ENCODE measurements at regions not wholly inside any gene's neighbourhood (a gene's known extent, or its start where the extent isn't known, plus 50 kb on each side); places are given as distances from the start of the nearest gene placed in this dataset.
A peak's percentile ranks its signal among the peaks of the same experiment; 100 is the strongest.
"Not testable (repeated sequence)": the region's sequence is repeated elsewhere in the genome, so short reads cannot be mapped to it uniquely, and the experiment has no call there.

- DNase-seq = peak; percentile 71
Measured at GRCh38 chr20:22691369-22692118, 107.2 kb upstream of the FOXA2 start.

GRCh38 chr20:22692119-22692475 lies 107.7 kb upstream of the FOXA2 start:
- no peak for DNase-seq

- not testable (repeated sequence) for DNase-seq
Measured at GRCh38 chr20:22692620-22693019, 108.2 kb upstream of the FOXA2 start.

GRCh38 chr20:22696759-22697158 lies 112.4 kb upstream of the FOXA2 start:
- no peak for DNase-seq

- no peak for DNase-seq
Measured at GRCh38 chr20:22698259-22698842, 114.0 kb upstream of the FOXA2 start.

DNA sequence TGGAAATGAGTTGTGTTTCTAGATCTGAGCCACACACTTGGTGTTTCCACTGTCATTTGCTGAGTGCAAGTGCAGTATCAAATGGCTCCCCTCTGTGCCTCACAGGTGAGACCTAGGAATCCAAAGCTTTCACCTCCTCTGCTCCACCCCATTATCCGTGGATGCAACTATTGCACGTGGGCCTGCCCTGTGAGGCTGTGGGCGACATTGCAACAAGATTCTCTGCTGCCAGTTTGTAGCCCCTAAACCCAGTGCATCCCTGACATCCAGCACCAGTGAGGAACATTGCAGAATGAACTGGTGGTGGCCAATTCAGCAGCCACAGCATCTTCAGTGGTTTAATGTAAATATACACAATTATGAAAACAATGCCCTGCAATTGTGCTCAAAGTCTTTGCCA lies 115.0 kb upstream of the FOXA2 start:
- no peak for DNase-seq

- DNase-seq = peak; percentile 79
Measured at GRCh38 chr20:22700367-22700766, 116.0 kb upstream of the FOXA2 start.

- DNase-seq = no peak
Measured at GRCh38 chr20:22701679-22702308, 117.4 kb upstream of the FOXA2 start.

DNA sequence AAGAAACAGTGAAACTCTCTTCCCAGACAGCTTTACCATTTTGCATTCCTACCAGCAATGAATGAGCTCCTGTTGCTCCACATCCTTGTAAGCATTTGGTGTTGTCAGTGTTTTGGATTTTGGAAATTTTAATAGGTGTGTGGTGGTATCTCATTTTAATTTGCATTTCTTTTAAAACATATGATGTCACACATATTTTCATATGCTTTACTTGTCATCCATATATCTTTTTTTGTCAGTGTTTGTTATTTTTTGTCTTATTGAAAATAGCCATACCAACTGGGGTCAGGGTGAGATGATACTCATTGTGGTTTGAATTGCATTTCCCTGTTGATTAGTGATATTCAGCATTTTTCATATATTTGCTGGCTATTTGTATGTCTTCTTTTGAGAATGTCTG lies 119.5 kb upstream of the FOXA2 start:
- no peak for DNase-seq

DNA sequence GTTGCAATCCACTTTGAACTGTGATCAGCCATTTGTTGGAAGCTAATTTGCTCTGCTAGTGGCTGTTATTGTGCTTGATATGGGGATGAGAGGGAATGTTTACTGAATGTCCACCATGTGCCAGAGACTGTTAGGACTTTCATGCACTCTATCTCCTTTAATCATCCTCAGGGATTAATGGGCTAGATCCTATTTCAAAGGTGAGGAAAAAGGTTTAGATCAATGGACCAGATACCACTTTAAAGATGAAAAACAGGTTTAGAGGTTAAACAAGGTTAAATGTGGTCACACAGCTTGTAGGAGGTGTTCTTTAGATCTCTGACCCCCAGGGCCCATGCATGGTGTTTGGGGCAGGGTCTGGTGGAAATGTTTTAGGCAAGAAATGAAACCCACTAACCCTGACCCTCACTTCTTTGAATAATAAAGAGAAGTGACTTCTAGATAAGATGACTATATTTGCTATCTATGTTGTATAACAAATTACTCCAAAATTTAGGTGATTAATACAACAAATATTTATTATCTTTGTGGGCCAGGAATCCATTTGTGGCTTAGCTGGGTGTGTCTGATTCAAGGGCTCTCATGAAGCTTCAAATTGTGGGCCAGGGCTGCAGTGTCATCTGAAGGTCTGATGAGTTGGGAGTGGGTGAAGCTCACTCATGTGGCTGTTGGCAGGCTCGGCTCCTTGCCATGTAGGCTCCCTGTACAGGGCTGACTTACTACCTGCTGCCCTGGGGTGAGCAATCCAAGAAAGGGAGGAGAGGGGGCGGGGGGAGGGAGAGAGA lies 127.8 kb upstream of the FOXA2 start:
- DNase-seq = no peak

- DNase-seq = no peak
Measured at GRCh38 chr20:22716821-22717351, 132.5 kb upstream of the FOXA2 start.

DNA sequence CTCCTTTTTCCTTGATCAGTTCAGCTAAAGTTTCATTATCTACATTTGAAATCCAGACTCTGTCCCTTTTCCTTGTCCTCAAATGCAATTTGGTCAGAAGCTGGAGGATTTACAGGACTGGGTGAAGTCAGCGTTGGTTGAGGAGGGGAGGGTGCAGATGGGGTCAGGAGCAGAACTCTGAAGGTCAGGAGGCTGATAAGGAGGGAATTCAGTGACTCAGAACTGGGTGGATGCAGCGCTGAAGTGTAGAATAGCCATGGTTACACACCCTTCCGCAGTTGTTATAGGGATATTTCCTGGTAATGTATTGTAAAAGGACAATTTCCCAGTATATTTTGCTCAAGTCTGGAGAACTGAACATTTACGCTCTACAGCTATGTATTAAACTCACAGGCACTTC lies 133.1 kb upstream of the FOXA2 start:
- DNase-seq = no peak

DNA sequence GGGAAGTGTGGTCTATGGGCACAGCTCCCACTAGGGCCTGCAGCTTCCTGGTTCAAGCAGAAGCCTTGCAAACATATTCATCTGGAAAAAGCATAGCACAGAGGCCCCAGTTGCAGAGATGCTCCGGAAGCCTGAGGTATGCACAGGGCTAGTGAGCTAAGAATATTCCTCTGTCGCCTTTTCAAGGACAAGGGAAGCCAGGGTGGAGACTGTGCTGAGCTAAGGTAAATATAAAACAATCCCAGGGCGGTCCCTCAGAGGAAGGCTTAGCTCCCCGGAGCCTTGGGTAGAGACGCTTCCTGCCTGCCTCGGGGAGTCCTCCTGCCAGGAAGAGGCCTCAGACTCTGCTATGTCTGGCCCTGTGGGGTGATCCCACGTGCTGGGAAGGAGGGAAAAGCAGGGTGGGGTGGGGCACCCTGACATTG lies 134.8 kb upstream of the FOXA2 start:
- no peak for DNase-seq

DNA sequence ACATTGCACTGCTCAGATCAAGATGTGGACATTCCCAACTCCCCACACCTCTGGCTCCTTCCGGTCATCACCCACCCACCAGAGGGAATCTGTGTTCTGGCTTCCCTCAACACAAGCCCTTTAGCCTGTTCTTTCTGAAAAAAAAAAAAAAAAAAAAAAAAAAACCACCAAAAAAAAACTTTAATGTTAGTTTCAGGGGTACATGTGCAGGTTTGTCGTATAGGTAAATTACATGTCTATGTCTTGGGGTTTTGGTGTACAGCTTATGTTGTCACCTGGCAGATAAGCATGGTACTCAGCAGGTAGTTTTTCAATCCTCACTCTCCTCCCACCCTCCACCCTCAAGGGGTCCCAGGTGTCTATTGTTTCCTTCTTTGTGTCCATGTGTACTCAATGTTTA lies 135.8 kb upstream of the FOXA2 start:
- DNase-seq = no peak

DNA sequence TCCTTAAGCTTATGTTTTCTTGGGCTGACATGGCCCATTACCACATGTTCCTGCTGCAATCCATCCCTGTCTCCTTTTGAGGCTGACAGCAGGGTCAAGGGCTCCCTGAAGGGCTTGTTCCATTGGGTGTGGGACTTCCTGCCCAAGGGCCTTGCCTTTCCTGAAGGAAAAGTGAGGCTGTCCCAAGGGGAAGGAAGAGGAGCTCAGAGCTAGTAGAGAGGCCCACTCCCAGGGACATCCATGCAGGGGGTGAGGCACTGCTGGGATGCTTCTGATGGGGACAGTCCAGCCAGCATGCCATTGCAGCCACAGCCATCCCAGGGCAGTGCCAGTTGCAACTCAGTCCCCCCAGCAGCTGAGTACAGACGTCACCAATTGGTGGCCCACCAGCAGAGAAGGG lies 138.4 kb upstream of the FOXA2 start:
- DNase-seq = no peak

- DNase-seq = no peak
Measured at GRCh38 chr20:22723659-22724058, 139.3 kb upstream of the FOXA2 start.

DNA sequence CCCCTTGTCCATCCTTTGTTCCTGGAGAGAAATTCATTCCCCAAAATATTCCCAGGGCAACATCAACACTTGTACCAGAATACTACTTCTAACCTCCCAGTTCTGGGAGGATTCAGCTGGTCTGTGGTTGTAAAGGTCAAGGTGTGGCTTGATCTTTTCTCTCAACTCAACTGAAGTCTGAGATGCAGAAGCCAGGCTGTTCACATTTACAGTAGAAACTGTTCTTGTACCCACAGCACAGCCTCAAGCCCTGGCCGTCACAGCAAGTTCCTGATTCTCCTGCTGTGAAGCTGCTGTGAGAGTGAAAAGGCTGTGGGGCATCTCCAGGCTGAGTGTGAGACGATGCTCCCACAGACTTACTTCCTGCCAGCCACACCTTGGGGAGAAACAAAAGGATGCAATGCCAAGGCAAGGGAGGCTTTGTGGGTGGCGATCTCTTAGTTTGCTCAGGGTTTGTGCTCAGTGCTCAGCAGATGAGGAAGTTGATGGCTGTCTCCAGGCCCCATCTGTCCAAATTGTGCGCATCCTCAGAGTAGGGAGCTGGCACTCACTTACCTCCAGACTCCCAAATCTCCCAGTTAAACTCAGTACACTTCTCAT lies 143.9 kb upstream of the FOXA2 start:
- no peak for DNase-seq

DNA sequence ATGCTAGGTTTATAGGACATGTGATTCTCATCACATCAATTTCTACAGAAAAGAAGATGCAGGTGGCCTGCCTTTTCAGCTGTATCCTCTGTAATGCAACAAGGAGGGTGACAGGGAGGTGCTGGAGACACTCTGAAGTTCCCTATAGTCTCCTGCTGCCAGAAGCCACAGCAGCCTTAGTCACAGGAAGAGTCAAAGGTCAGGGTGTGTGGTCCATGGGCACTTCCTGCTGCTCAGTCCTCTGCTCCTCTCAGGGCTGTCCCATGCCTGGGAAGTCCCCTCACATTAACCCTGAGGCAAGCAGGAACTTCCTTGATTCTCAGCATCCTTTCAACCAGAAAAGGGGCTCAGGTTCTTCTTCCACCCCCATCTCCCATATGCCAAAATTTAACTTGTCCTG lies 144.8 kb upstream of the FOXA2 start:
- no peak for DNase-seq

DNA sequence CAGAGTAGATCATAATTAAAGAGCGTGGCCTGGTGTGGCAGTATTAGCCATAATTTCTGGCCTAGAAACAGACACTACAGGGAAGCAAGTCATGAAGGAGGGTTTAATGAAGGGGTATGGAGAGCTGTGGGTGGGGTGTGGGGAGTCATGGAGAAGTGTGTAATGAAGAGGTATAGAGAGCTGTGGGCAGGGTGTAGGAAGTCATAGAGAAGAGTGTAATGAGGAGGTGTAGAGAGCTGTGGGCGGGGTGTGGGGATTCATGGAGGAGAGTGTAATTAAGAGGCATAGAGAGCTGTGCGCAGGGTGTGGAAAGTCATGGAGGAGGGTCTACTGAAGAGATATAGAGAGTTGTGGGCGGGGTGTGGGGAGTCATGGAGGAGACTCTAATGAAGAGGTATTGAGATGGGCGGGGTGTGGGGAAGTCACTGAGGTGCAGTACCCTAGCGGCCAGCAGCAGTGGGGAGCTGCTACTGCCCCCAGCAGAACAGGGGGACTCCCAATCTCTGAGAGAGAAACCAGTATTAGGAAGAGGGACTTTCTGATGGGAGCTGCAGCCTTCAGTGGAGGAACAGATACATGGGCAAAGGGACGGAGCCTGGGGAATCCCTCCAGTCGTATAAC lies 145.4 kb upstream of the FOXA2 start:
- DNase-seq = no peak

DNA sequence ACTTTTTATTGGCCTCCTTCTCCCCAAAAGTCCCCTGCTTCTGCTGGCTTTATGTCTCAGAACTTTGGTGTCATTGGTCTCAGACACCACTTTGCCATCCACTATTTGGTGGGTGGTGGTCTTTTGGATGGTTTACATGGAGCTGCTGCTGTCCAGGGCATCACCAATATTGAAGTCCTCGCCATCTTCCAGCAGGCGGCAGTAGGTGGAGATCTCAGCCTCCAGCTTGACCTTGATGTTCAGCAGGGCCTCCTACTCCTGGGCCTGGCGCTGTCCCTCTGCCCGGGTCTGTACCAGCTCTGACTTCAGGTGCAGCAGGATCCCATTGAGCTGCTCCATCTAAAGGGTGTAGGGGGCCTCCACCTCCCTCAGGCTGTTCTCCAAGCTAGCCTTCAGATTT lies 148.4 kb upstream of the FOXA2 start:
- no peak for DNase-seq

DNA sequence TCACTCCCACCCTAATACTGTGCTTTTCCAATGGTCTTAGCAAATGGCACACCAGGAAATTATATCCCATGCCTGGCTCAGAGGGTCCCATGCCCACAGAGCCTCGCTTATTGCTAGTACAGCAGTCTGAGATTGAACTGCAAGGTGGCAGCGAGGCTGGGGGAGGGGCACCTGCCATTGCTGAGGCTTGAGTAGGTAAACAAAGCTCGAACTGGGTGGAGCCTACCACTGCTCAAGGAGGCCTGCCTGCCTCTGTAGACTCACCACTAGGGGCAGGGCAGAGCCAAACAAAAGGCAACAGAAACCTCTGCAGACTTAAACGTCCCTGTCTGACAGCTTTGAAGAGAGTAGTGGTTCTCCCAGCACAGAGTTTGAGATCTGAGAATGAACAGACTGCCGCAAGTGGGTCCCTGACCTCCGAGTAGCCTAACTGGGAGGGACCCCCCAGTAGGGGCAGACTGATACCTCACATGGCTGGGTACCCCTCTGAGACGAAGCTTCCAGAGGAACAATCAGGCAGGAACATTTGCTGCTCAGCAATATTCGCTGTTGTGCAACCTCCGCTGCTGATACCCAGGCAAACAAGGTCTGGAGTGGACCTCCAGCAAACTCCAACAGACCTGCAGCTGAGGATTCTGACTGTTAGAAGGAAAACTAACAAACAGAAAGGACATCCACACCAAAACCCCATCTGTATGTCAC lies 150.7 kb upstream of the FOXA2 start:
- DNase-seq = not testable (repeated sequence)

GRCh38 chr20:22740829-22741228 lies 156.5 kb upstream of the FOXA2 start:
- DNase-seq = no peak
